Posterior cingulate gyrus (tissue), 11 donors: ENCODE measurements at regions not wholly inside any gene's neighbourhood (a gene's known extent, or its start where the extent isn't known, plus 50 kb on each side); places are given as distances from the start of the nearest gene placed in this dataset.

Experiments
- DNase-seq, 10 donors: peaks; one replicate each; pipeline versions ENCODE4 v3.0.0 to v3.0.0-alpha.2; 2020 to 2021; ENCODE audit warnings: mixed read lengths in 3 of 10
- intact Hi-C: fragments of 100-400 bp; cut with DNase I; formaldehyde crosslinking; loops from one replicate; pipeline ENCODE4 v1.15.1; 2023

GRCh38 chr4:147398556-147398955 lies 82.3 kb upstream of the EDNRA start:
- intact Hi-C loops = no loop called here
- no peak for DNase-seq

GRCh38 chr4:147400721-147401120 lies 80.2 kb upstream of the EDNRA start:
- intact Hi-C loops = no loop called here
- DNase-seq = no peak

DNA sequence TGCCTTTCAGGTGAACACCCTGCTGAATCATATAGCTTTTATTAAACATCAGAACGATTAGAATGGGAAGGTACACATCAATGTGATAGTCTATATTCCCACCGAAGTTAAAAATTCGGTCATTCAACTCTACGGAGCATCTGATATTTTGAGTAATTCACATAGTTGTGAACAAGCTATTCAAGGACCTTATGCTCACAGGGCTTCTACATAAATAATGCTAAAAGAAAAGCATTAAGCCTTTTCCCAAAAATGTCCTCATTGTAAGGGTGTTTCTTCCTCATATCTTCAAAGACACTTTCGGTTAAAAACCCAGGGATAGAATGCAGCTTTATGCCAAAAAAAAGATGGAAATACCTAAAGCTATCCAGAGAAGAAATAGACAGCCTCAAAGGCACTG lies 79.7 kb upstream of the EDNRA start:
- no peak for DNase-seq
- intact Hi-C loops = no loop called here

- intact Hi-C loops = no loop called here
- DNase-seq = no peak
These were observed 73.4 kb upstream of the EDNRA start for GRCh38 chr4:147407261-147408045.

- no peak for DNase-seq
- intact Hi-C loops = no loop called here
These were observed 72.7 kb upstream of the EDNRA start for GRCh38 chr4:147408189-147408588.

DNA sequence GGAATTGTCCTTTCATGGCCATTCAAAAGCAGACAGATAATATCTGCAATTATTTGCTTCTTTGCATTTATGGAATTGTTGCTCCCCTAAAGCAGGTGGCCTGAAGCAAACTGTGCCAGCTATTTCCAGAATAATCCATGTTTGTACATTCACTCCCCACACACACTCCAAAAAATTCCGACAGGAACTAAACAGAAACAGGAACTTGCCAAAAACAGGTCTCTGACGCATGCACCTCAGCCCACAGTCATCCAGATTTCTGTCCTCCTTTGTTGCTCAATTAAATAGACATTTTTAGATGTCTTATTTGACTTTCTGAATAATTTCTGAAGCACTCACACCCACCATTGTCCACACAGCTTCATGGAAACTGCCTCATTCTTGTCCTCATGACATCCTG lies 71.5 kb upstream of the EDNRA start:
- intact Hi-C loops = no loop called here
- DNase-seq = no peak

- intact Hi-C loops = no loop called here
- no peak for DNase-seq
These were observed 62.7 kb upstream of the EDNRA start for GRCh38 chr4:147418226-147418625.

GRCh38 chr4:147421456-147421855 lies 59.4 kb upstream of the EDNRA start:
- no peak for DNase-seq
- intact Hi-C loops = no loop called here

GRCh38 chr4:147423229-147423628 lies 57.7 kb upstream of the EDNRA start:
- intact Hi-C loops = no loop called here
- DNase-seq = no peak

DNA sequence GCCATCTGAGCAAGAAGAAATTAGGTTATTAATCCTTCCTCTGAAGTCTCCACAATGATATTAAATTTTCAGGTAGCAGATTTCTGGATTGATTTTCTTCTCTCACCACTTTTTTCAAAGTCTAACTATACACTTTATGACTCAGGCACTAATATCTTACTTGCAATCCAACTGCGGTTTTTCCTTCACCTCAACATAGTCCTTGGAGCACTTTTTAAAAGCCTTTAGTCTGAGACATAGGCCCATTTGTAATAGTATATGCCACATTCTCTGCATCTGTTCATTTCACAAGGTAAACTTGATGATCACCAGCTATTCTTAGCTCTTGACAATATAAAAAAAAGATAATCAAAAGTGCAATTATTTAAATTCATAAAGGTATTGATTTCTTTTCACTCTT lies 55.9 kb upstream of the EDNRA start:
- intact Hi-C loops = no loop called here
- no peak for DNase-seq

DNA sequence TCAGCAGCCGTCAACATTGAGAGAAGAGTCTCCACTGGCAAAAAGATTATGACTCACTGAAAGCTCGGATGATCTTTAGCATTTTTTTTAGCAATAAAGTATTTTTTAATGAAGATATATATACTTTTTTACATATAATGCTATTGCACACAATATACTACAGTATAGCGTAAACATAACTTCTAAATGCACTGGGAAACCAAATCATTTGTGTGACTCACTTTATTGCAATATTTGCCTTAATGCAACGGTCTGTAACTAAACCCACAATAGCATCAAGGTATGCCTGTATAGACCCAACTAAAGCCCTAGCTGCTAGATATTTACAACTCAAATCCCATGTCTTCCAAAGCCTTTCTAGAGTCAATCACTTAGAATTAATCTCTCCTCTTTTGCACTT lies 52.3 kb upstream of the EDNRA start:
- intact Hi-C loops = no loop called here
- DNase-seq = no peak

DNA sequence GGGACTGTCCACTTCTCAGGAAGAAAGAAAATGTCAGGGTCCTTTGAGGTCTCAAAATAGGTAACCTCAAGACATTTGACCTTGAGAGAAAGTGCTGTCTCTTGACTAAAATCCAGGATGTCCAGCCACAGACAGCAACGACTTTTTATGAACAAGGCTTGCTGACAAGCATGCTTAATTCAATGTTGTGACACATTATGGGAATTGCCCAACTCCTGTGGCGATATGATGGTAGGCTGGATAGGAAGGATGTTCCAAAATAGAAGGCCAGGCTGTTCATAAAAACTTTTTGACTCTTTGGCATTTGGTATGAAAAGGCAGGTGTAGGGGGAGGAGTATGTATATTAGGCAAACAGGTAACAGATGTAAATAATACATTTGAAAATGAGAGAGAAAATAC lies 50.8 kb upstream of the EDNRA start:
- intact Hi-C loops = no loop called here
- no peak for DNase-seq
